GM18907 (cell line): ENCODE measurements at regions not wholly inside any gene's neighbourhood (a gene's known extent, or its start where the extent isn't known, plus 50 kb on each side); places are given as distances from the start of the nearest gene placed in this dataset.

Experiments
- ATAC-seq: cut with Tn5 transposase; IDR thresholded peaks from one replicate; pipeline ENCODE4 v1.9.1; 2021; ENCODE audit warnings: mild to moderate bottlenecking, moderate library complexity; ENCODE audit not compliant: unreplicated experiment

GRCh38 chr4:134297765-134298164 is 96.2 kb upstream of the PABPC4L start:
- ATAC-seq = no peak

DNA sequence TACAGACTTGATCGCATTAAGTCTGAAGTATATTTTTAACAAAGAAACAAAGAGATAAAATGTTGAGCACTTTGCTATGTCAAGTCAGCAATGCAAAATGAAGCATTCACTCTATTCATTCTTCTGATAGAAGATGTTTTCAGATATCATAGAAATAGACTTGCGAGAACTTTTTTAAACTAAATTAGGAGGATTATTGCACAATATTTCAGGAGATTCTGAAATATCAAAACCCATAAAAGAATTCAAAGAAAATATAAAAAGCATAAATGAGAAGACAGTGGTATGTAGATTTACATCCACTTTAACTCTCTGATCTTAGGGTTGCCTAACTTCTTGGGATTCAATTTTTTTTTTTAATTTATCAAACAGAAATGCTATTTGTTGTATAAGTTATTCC is 81.1 kb upstream of the PABPC4L start:
- no peak for ATAC-seq

DNA sequence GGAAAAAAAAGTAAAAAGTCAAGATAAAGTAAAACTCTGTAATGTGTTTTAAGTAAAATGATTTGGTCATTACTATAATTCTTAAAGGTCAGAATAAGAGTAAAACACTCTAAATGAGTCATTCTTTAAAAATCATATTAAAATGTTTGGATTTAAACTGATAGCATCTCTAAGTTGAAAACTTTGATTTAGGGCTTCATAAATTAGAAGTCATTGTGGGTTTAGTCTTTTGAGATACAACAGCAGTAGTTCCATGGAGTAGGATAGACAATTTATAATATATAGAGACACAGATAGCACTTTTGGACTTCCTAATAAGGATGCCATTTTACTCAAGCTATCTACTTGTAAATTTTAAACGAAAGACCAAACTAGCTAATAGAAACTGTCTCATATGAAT is 77.1 kb upstream of the PABPC4L start:
- ATAC-seq = no peak

GRCh38 chr4:134276476-134276875 is 74.9 kb upstream of the PABPC4L start:
- ATAC-seq = no peak

DNA sequence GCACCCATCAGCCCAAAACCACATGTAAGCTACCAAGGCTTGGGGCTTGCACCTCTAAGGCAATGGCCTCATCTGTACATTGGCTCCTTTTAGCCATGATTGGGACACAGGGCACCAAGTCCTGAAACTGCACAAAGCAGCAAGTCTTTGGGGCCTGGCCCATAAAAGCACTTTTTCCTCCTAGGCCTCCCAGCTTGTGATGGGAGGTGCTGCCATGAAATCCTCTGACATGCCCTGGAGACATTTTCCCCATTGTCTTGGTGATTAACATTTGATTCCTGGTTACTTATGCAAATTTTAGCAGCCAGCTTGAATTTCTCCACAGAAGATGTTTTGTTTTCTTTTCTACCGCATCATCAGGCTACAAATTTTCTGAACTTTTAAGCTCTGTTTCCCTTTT is 58.5 kb upstream of the PABPC4L start:
- no peak for ATAC-seq
